ENCODE measurements at regions not wholly inside any gene's neighbourhood (a gene's known extent, or its start where the extent isn't known, plus 50 kb on each side); places are given as distances from the start of the nearest gene placed in this dataset.
"Not testable (repeated sequence)": the region's sequence is repeated elsewhere in the genome, so short reads cannot be mapped to it uniquely, and the experiment has no call there.

DNA sequence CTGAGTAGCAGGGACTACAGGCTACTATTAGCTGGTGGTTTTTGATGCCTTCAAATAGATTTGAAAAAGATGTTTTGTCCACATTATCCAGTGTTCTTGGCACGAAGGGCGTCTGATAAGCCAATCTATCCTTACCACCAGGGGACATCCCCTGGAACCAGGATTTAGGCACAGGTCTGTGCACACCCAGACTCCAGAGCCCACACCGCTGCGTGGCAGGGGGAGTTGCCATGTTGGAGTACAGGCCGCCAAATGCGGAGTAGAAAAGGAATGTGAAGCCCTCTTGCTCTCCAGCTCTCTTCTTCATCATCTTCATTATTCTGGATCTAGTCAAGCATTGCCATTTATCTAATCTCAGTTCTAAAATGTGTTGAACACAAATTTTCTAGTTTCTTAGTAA, 54.3 kb downstream of the RNU1-4 start:
- H3K27ac ChIP-seq (ENCODE audit: extremely low read depth, low read depth, low read length); BruUV-seq (replicated peaks); intact Hi-C loops (cut with micrococcal nuclease); FAIRE-seq; CTCF ChIA-PET (ENCODE audit: low intra/inter-chr PET ratio); POLR2A ChIA-PET; H3K9ac ChIP-seq (ENCODE audit: insufficient read depth in 1 of 2, low read depth in 2 of 2, low read length in 2 of 2); H3K9me3 ChIP-seq (replicated peaks; ENCODE audit: control insufficient read depth, insufficient read depth, low read depth, low read length); H2AFZ ChIP-seq (ENCODE audit: low read depth, low read length); H3K4me1 ChIP-seq (replicated peaks in 1 of 2; ENCODE audit: control insufficient read depth in 2 of 2, insufficient read depth in 2 of 2, low read length in 2 of 2); H3K79me2 ChIP-seq (ENCODE audit: control insufficient read depth, insufficient read depth, low read length); DNase-seq (ENCODE audit: extremely low read depth in 1 of 4, low spot score in 3 of 4); ATAC-seq; H3K4me3 ChIP-seq; H3K9me1 ChIP-seq (ENCODE audit: control insufficient read depth, insufficient read depth, low read length); H4K20me1 ChIP-seq (replicated peaks; ENCODE audit: control insufficient read depth, insufficient read depth, low read length); H3K4me2 ChIP-seq (ENCODE audit: insufficient read depth, low read length); H3K36me3 ChIP-seq (ENCODE audit: control insufficient read depth, insufficient read depth, low read length): not testable (repeated sequence)
- peaks cover 15 to 19% of the 10 kb centered on the region in 2 experiments; a peak in 4 of 5 replicates for H3K27me3 ChIP-seq (ENCODE audit: control insufficient read depth in 2 of 2, insufficient read depth in 2 of 2, low read length in 2 of 2)
- 9% methylated on average over 4 of the region's 6 CpGs for WGBS (ENCODE audit: insufficient coverage, low coverage, missing lambda C conversion rate)
- in situ Hi-C loops (cut with MboI), result loop anchor here (5.0 kb wide), 1 partner anchor 67 kb away; no protein-coding TSS in a partner anchor

- WGBS (ENCODE audit: insufficient coverage, low coverage, missing lambda C conversion rate), result 6% methylated on average over 4 of the region's 7 CpGs
Measured at GRCh38 chr1:16795119-16795518, 54.8 kb downstream of the RNU1-4 start.

DNA sequence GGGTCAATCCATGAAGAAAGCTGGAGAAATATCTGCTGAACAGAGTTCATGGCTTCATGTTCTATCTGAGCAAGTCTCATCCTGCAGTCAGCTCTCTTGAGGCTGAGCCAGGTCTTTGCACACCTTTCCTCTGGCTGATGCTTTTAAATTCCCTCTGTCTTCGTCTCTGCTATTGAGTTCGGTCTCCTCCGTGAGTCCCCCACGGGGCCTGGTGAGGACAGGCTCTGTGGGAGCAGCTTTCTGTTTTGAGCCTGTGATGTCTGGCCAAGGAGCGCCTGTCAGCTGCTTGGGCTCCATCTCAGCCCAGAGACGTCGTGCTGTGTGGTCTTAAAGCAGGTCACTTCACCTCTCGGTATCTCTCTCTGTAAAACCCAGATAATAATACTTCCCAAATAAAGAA, 55.9 kb downstream of the RNU1-4 start:
- H3K27ac ChIP-seq (ENCODE audit: extremely low read depth, low read depth, low read length); H3K4me3 ChIP-seq; CTCF ChIA-PET (ENCODE audit: low intra/inter-chr PET ratio); H4K20me1 ChIP-seq (replicated peaks; ENCODE audit: control insufficient read depth, insufficient read depth, low read length); H3K9me3 ChIP-seq (replicated peaks; ENCODE audit: control insufficient read depth, insufficient read depth, low read depth, low read length); H3K9me1 ChIP-seq (ENCODE audit: control insufficient read depth, insufficient read depth, low read length); BruUV-seq (replicated peaks); H2AFZ ChIP-seq (ENCODE audit: low read depth, low read length); FAIRE-seq; POLR2A ChIA-PET; H3K36me3 ChIP-seq (ENCODE audit: control insufficient read depth, insufficient read depth, low read length); H3K79me2 ChIP-seq (ENCODE audit: control insufficient read depth, insufficient read depth, low read length); H3K9ac ChIP-seq (ENCODE audit: insufficient read depth in 1 of 2, low read depth in 2 of 2, low read length in 2 of 2); H3K4me1 ChIP-seq (replicated peaks in 1 of 2; ENCODE audit: control insufficient read depth in 2 of 2, insufficient read depth in 2 of 2, low read length in 2 of 2); H3K4me2 ChIP-seq (ENCODE audit: insufficient read depth, low read length); intact Hi-C loops (cut with micrococcal nuclease); DNase-seq (ENCODE audit: extremely low read depth in 1 of 4, low spot score in 3 of 4): not testable (repeated sequence)
- ATAC-seq, result peak; percentile 56
- peaks cover 15 to 19% of the 10 kb centered on the region in 2 experiments; a peak in 4 of 5 replicates for H3K27me3 ChIP-seq (ENCODE audit: control insufficient read depth in 2 of 2, insufficient read depth in 2 of 2, low read length in 2 of 2)
- in situ Hi-C loops (cut with MboI), result loop anchor here (5.0 kb wide), 1 partner anchor 69 kb away; no protein-coding TSS in a partner anchor
- 6% methylated on average over 8 of the region's 8 CpGs for WGBS (ENCODE audit: insufficient coverage, low coverage, missing lambda C conversion rate)

More at GRCh38 chr1:16795119-16795518, 54.8 kb downstream of the RNU1-4 start:
- H3K4me2 ChIP-seq (ENCODE audit: insufficient read depth, low read length); H2AFZ ChIP-seq (ENCODE audit: low read depth, low read length); DNase-seq (ENCODE audit: extremely low read depth in 1 of 4, low spot score in 3 of 4); ATAC-seq; H3K79me2 ChIP-seq (ENCODE audit: control insufficient read depth, insufficient read depth, low read length); H3K4me3 ChIP-seq; intact Hi-C loops (cut with micrococcal nuclease); BruUV-seq (replicated peaks); H3K9me3 ChIP-seq (replicated peaks; ENCODE audit: control insufficient read depth, insufficient read depth, low read depth, low read length); H3K9ac ChIP-seq (ENCODE audit: insufficient read depth in 1 of 2, low read depth in 2 of 2, low read length in 2 of 2); H3K27ac ChIP-seq (ENCODE audit: extremely low read depth, low read depth, low read length); POLR2A ChIA-PET; H4K20me1 ChIP-seq (replicated peaks; ENCODE audit: control insufficient read depth, insufficient read depth, low read length); H3K36me3 ChIP-seq (ENCODE audit: control insufficient read depth, insufficient read depth, low read length); CTCF ChIA-PET (ENCODE audit: low intra/inter-chr PET ratio); H3K4me1 ChIP-seq (replicated peaks in 1 of 2; ENCODE audit: control insufficient read depth in 2 of 2, insufficient read depth in 2 of 2, low read length in 2 of 2); FAIRE-seq; H3K9me1 ChIP-seq (ENCODE audit: control insufficient read depth, insufficient read depth, low read length): not testable (repeated sequence)
- in situ Hi-C loops (cut with MboI), result loop anchor here (5.0 kb wide), 1 partner anchor 68 kb away; no protein-coding TSS in a partner anchor
- H3K27me3 ChIP-seq (ENCODE audit: control insufficient read depth in 2 of 2, insufficient read depth in 2 of 2, low read length in 2 of 2), result peaks cover 15 to 19% of the 10 kb centered on the region in 2 experiments; a peak in 4 of 5 replicates

GRCh38 chr1:16796625-16797046, 56.3 kb downstream of the RNU1-4 start:
- H3K36me3 ChIP-seq (ENCODE audit: control insufficient read depth, insufficient read depth, low read length); H3K27ac ChIP-seq (ENCODE audit: extremely low read depth, low read depth, low read length); BruUV-seq (replicated peaks); CTCF ChIA-PET (ENCODE audit: low intra/inter-chr PET ratio); FAIRE-seq; POLR2A ChIA-PET; H3K4me1 ChIP-seq (replicated peaks in 1 of 2; ENCODE audit: control insufficient read depth in 2 of 2, insufficient read depth in 2 of 2, low read length in 2 of 2); H3K9ac ChIP-seq (ENCODE audit: insufficient read depth in 1 of 2, low read depth in 2 of 2, low read length in 2 of 2); intact Hi-C loops (cut with micrococcal nuclease); H2AFZ ChIP-seq (ENCODE audit: low read depth, low read length); H3K79me2 ChIP-seq (ENCODE audit: control insufficient read depth, insufficient read depth, low read length); H3K4me2 ChIP-seq (ENCODE audit: insufficient read depth, low read length); H3K4me3 ChIP-seq; H4K20me1 ChIP-seq (replicated peaks; ENCODE audit: control insufficient read depth, insufficient read depth, low read length); DNase-seq (ENCODE audit: extremely low read depth in 1 of 4, low spot score in 3 of 4); H3K9me3 ChIP-seq (replicated peaks; ENCODE audit: control insufficient read depth, insufficient read depth, low read depth, low read length); H3K9me1 ChIP-seq (ENCODE audit: control insufficient read depth, insufficient read depth, low read length): not testable (repeated sequence)
- H3K27me3 ChIP-seq (ENCODE audit: control insufficient read depth in 2 of 2, insufficient read depth in 2 of 2, low read length in 2 of 2), result peaks cover 15 to 19% of the 10 kb centered on the region in 2 experiments; a peak in 4 of 5 replicates
- in situ Hi-C loops (cut with MboI), result loop anchor here (5.0 kb wide), 1 partner anchor 69 kb away; no protein-coding TSS in a partner anchor
- WGBS (ENCODE audit: insufficient coverage, low coverage, missing lambda C conversion rate), result 20% methylated on average over 9 of the region's 9 CpGs
- ATAC-seq, result peak; percentile 55

Measured in K562 (cell line).